Adipocyte (in vitro differentiated cells): ENCODE measurements at regions not wholly inside any gene's neighbourhood (a gene's known extent, or its start where the extent isn't known, plus 50 kb on each side); places are given as distances from the start of the nearest gene placed in this dataset.

ENCODE experiments used
- DNase-seq: peaks from one replicate; pipeline ENCODE4 v3.0.0-alpha.2; 2015; ENCODE audit warnings: low read depth
- H3K27me3 ChIP-seq: replicated peaks from 2 replicates; pipeline ENCODE4 v1.7.0; 2013; ENCODE audit warnings: mild to moderate bottlenecking, low read length, moderate library complexity; ENCODE audit not compliant: control insufficient read depth, insufficient read depth
- H3K36me3 ChIP-seq: 2 replicates; pipeline ENCODE4 v1.7.0; 2013; ENCODE audit warnings: low read length, mild to moderate bottlenecking, moderate library complexity; ENCODE audit not compliant: control insufficient read depth, insufficient read depth, severe bottlenecking
- H3K4me1 ChIP-seq: 2 replicates; pipeline ENCODE4 v1.7.0; 2013; ENCODE audit warnings: mild to moderate bottlenecking, low read length, moderate library complexity; ENCODE audit not compliant: control insufficient read depth, insufficient read depth
- H3K4me3 ChIP-seq: 2 replicates; pipeline ENCODE4 v1.7.0; 2013; ENCODE audit warnings: mild to moderate bottlenecking, low read length, moderate library complexity
- H3K9ac ChIP-seq: 2 replicates; pipeline ENCODE4 v1.7.0; 2013; ENCODE audit warnings: mild to moderate bottlenecking, low read length, moderate library complexity
- H3K9me3 ChIP-seq: 2 replicates; pipeline ENCODE4 v1.7.0; 2013; ENCODE audit warnings: mild to moderate bottlenecking, low read length, moderate library complexity; ENCODE audit not compliant: control insufficient read depth

DNA sequence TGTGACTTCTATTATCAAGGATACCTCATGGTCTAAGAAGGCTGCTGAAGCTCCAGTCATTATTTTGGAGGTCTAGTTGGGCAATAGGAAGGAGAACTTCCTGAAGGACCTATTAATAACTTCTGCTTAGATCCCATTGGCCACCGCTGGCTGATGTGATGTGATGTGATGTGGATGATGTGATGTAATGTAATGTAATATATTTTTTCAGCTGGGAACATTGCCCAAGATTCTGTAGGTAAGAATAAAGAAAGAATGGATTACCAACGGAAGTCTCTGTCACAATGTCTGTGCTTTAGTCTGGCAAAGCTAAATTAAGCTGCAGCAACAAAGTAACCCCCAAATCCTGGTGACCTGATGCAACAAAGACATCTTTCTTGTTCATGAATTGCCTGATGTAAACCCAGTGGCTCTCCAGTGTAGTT, 233.7 kb downstream of the PTEN start:
- H3K9me3 ChIP-seq, result no peaks in the 10 kb centered on the region
- DNase-seq, result no peak
- H3K27me3 ChIP-seq, result no peaks in the 10 kb centered on the region
- H3K4me1 ChIP-seq, result peaks cover 21% of the 10 kb centered on the region
- no peak overlapping the region for H3K4me3 ChIP-seq
- H3K9ac ChIP-seq, result no peak overlapping the region
- H3K36me3 ChIP-seq, result no peaks in the 10 kb centered on the region

DNA sequence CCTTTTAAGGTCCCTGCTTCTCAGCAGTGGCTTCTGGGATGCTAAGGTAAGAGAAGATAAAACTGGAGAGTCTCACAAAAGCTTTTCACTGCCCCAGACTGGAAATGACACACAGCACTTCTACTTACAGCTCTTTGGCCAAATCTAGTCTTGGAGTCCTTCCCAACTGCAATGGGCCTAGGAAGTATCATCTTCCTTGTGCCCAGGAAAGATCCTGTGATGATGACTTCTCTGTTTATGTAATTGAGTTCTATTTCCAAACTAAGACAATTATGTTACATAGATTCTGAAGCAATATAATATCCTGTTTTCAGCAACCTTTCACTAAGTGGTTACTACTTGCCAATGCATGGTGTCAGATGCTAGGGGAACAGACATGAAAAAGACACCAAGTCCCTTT, 234.1 kb downstream of the PTEN start:
- Histone ChIP-seq H3K36me3 (no peaks in the 10 kb centered on the region), H3K4me3 (no peak overlapping the region), H3K9me3 (no peaks in the 10 kb centered on the region), H3K27me3 (no peaks in the 10 kb centered on the region), H3K9ac (no peak overlapping the region), H3K4me1 (peaks cover 21% of the 10 kb centered on the region)
- DNase-seq, result no peak

DNA sequence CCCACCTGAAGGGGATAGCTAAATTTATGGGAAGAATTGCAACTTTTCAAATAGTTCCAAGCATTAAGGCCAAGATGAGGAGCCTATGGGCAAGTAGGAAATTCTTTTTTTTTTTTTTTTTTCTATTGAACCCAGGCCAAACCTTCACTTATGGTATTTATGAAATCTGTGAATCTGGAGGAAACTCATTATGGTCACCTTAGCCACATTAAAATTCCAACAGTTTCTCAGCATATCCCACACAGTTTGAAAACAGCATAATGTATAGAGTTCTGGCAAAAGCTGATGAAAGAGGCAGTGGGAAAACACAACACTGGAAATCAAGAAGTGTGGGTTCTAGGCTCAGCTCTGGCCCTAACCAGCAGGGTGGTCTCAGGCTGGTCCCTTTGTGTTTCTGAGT, 236.9 kb downstream of the PTEN start:
- DNase-seq, result no peak
- Histone ChIP-seq H3K9ac (no peak overlapping the region), H3K9me3 (no peaks in the 10 kb centered on the region), H3K36me3 (no peaks in the 10 kb centered on the region), H3K4me1 (peaks cover 15% of the 10 kb centered on the region), H3K4me3 (no peak overlapping the region), H3K27me3 (no peaks in the 10 kb centered on the region)

DNA sequence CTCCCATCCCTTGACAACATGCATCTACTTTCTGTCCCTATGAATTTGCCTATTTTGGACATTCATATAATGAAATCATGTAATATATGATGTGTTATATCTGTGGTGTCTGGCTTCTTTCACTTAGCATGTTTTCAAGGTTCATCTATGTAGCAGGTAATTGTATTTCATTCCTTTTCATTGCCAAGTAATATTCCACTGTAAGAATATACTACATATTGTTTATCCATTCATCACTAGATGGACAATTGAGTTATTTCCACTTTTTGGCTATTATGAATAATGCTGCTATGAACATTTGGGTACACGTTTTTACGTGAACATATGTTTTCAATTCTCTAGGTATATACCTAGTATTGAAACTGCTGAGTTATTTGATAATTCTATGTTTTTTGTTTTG, 238.2 kb downstream of the PTEN start:
- Histone ChIP-seq H3K4me1 (peaks cover 10% of the 10 kb centered on the region), H3K36me3 (no peaks in the 10 kb centered on the region), H3K4me3 (no peak overlapping the region), H3K27me3 (no peaks in the 10 kb centered on the region), H3K9ac (no peak overlapping the region), H3K9me3 (no peaks in the 10 kb centered on the region)
- no peak for DNase-seq

DNA sequence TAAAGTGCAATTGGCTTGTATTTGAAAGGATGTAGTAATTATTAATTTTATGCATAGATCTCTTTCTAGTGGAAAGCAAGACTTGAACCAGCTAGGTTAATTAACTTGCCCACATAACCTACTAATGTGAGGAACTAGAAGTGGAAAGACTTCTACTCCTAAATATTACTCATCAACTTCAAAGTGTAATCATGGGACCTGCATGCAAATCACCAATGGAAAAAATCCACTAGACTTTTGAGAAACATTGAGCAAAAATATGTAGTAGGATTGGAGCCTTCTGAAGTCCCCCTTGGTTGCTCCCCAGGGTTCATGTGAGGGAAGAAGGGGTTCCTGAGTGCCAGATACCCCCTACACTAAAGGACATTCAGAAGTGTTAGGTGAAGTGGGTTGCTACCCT, 240.2 kb downstream of the PTEN start:
- no peaks in the 10 kb centered on the region for H3K36me3 ChIP-seq
- no peaks in the 10 kb centered on the region for H3K4me1 ChIP-seq
- no peak overlapping the region for H3K4me3 ChIP-seq
- H3K27me3 ChIP-seq, result no peaks in the 10 kb centered on the region
- H3K9me3 ChIP-seq, result no peaks in the 10 kb centered on the region
- DNase-seq, result no peak
- no peak overlapping the region for H3K9ac ChIP-seq

DNA sequence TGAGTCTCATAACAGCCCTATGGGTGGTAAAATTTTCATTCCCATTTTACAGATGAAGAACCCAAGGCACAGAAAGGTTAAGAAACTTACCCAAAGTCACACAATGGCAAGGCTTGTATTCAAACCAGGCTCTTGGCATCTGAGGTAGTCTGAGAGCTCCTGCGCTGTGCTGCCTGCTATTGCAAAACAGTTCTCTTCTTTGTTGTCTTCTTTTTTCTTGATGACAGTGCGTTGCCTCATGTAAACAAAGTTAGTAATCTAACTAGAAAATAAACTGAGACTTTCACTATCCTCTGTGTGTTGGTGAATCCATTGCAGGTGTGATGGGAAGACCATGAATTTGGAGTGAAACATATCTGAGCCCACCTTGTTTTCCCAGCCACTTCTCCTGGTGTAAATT, 240.8 kb downstream of the PTEN start:
- no peaks in the 10 kb centered on the region for H3K27me3 ChIP-seq
- H3K9ac ChIP-seq, result no peak overlapping the region
- H3K4me3 ChIP-seq, result no peak overlapping the region
- no peak for DNase-seq
- H3K36me3 ChIP-seq, result no peaks in the 10 kb centered on the region
- no peaks in the 10 kb centered on the region for H3K4me1 ChIP-seq
- no peaks in the 10 kb centered on the region for H3K9me3 ChIP-seq

DNA sequence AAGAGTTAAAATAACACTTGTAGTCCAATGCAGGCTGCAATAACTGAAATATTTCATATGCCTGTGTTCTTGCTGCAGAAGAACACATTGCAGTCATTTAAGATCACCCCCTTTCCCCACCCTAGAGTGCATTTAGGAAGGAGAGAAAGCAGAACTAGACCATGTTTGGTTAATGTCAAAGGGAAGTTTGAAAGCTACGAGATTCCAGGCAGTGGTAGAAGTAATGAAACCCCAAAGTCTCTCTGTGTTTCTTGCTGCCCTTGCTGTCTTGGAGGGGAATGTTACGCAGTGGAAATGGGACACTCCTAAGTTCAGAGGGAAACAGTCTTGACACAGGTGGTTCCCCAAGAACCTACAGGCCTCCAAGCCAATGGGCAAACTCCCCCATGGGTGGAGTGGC, 242.9 kb downstream of the PTEN start:
- no peak for DNase-seq
- Histone ChIP-seq H3K27me3 (no peaks in the 10 kb centered on the region), H3K36me3 (no peaks in the 10 kb centered on the region), H3K4me3 (no peak overlapping the region), H3K9ac (no peak overlapping the region), H3K9me3 (no peaks in the 10 kb centered on the region), H3K4me1 (peaks cover 6% of the 10 kb centered on the region)

DNA sequence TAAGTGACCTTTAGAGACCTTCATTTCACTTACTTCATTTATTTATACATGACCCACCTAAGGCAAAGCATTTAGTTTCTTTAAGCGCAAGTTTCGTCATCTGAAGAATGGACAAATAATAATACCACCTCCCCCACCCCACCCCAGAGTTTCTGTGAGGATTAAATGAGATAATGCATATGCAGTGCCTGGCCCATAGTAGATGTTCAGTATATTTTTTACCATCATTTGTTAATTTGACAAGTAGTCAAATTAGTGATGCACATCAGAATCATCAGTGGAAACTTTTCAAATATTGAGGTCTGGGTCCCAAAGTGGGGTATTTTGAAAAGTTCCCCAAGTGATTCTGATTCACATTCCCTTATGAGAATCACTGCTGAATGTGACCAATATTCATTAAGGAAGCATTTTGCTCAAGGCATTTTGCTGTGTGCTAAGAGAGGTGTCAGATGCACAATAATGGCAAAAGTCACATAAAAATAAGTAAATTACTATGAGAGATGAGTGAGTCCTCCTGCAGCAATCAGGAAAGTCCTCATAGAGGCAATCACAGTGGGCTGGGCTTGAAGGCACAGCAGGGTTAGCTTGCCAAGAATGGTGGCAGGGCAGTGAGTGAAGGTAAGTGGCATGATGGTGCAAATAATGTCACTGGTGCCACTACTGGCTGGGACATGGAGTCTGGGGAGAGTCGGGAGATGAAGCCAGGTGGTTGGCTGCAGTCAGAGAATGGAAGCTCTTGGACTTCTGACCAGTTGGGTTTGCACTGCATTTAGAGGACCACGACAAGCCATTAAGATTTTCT, 244.1 kb downstream of the PTEN start:
- DNase-seq, result no peak
- H3K9ac ChIP-seq, result no peak overlapping the region
- no peaks in the 10 kb centered on the region for H3K9me3 ChIP-seq
- H3K4me3 ChIP-seq, result no peak overlapping the region
- H3K27me3 ChIP-seq, result no peaks in the 10 kb centered on the region
- H3K4me1 ChIP-seq, result peaks cover 6% of the 10 kb centered on the region
- no peaks in the 10 kb centered on the region for H3K36me3 ChIP-seq

DNA sequence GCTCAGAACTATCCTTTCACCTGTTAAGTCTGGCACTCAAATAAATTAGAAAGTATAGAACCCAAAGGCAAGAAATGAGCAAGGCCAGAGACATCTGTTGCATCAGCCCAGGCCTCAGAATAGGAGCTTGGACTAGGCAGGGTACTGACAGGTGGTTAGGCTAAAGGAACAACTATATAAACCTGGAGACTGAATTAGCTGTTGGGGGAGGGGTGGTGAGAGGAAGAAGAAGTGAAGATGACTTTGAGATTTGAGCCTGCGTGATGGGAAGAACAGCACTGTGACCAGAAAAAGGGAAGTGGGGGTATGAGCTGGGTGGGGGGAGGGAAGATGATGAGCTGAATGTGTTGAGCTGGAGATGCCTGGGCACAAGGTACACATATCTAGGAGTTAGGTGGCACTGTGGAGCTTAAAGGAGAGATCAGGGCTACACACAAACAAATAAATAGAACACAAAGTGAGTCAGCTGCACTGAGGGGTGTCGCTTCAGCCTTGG, 244.7 kb downstream of the PTEN start:
- no peak overlapping the region for H3K4me3 ChIP-seq
- H3K36me3 ChIP-seq, result no peaks in the 10 kb centered on the region

DNA sequence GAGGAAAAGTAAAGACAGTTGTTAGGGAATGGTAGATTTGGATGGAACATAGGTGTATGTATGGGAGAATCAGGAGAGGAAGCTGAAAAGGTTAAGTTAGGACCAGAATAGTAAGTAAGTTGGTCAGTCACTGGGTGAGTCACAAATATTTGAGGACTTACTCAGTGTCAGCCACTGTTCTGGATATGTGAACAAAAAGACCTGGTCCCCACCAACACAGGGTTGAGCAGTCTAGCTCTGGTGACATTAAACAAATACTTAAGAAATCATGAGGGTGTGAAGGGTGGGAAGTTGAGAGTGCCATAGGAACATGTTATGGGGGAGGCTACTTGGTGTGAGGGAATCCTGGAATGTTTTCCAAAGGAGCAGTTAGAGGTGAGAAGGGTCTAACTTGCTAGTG, 246.9 kb downstream of the PTEN start:
- Histone ChIP-seq H3K4me1 (peaks cover 21% of the 10 kb centered on the region), H3K9me3 (no peaks in the 10 kb centered on the region), H3K9ac (no peak overlapping the region), H3K36me3 (no peaks in the 10 kb centered on the region), H3K27me3 (no peaks in the 10 kb centered on the region), H3K4me3 (no peak overlapping the region)
- peak; percentile 47 for DNase-seq

More for the DNA sequence above, 244.7 kb downstream of the PTEN start:
- no peak overlapping the region for H3K9ac ChIP-seq
- DNase-seq, result no peak
- peaks cover 11% of the 10 kb centered on the region for H3K4me1 ChIP-seq
- no peaks in the 10 kb centered on the region for H3K27me3 ChIP-seq
- H3K9me3 ChIP-seq, result no peaks in the 10 kb centered on the region

DNA sequence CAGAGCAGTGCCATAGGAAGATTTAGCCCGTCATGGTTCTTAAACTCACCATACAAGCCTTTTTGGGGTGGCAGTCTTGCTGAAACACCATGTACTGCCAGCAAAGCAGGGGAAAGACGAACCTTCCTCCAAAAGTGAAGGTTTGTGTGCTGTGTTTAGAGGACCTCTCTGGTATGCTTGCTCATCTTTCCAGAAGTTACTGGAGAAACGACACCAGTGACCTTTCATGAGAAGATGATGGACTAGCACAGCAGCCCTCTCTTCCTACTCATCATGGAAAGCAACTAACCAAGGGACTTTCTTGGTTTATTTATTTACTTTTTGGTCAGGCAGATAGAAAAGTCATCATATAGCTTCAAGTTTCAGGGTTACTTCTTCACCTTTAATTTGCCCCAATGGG, 247.4 kb downstream of the PTEN start:
- peaks cover 21% of the 10 kb centered on the region for H3K4me1 ChIP-seq
- H3K27me3 ChIP-seq, result no peaks in the 10 kb centered on the region
- H3K36me3 ChIP-seq, result no peaks in the 10 kb centered on the region
- no peak for DNase-seq
- H3K4me3 ChIP-seq, result no peak overlapping the region
- no peak overlapping the region for H3K9ac ChIP-seq
- H3K9me3 ChIP-seq, result no peaks in the 10 kb centered on the region

DNA sequence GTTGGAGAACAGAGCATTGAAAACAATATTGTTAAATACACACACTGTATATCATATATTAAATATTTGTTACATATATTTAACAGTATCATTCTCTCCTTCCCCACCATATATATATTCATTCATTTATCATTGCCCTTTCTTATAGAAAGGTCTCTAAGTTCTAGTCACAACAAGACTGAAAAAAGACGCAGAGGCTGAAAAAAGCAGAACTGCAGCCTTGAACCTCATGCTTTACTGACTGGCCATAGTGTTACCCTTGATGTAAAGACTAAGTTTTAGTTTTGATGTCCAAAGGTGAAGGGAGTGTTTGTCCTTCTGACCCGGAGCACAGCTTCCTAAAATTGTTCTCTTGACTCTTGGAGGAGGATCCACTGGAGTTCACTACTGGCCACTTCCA, 247.9 kb downstream of the PTEN start:
- no peak for DNase-seq
- Histone ChIP-seq H3K4me3 (no peak overlapping the region), H3K36me3 (no peaks in the 10 kb centered on the region), H3K27me3 (no peaks in the 10 kb centered on the region), H3K4me1 (peaks cover 24% of the 10 kb centered on the region), H3K9ac (no peak overlapping the region), H3K9me3 (no peaks in the 10 kb centered on the region)
